ENCODE measurements at regions not wholly inside any gene's neighbourhood (a gene's known extent, or its start where the extent isn't known, plus 50 kb on each side); places are given as distances from the start of the nearest gene placed in this dataset.
"Not testable (repeated sequence)": the region's sequence is repeated elsewhere in the genome, so short reads cannot be mapped to it uniquely, and the experiment has no call there.

DNA sequence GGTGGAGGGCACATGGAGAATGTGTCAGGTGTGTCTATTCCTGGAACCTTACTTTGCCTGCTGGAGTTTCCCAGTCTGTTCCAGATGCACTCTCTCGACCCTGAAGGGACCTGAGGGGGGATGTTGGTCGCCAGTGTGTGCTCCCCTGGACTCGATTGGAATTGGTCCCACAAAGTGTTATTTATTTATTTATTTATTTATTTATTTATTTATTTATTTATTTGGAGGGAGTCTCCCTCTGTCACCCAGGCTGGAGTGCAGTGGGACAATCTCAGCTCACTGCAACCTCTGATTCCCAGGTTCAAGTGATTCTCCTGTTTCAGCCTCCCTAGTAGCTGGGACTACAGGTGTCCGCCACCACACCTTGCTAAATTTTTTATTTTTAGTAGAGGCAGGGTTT, 329.1 kb upstream of the ZNF337 start:
- TF ChIP-seq CTCF (IDR thresholded peaks at IDR 0.05; ENCODE audit: low read length); EZH2 (optimal IDR thresholded peaks at IDR 0.05; ENCODE audit: low read depth, low read length); EZH2phosphoT487 (IDR thresholded peaks at IDR 0.05; ENCODE audit: low read length): not testable (repeated sequence)

All from MM.1S (cell line).